ENCODE measurements at regions not wholly inside any gene's neighbourhood (a gene's known extent, or its start where the extent isn't known, plus 50 kb on each side); places are given as distances from the start of the nearest gene placed in this dataset.
A peak's percentile ranks its signal among the peaks of the same experiment; 100 is the strongest.

GRCh38 chr10:36157486-36157885 lies 515.4 kb upstream of the FZD8 start:
- H2AFZ ChIP-seq (ENCODE audit: low read depth, low read length): no peak overlapping the region
- CTCF ChIA-PET: interaction anchor here (1.3 kb wide), 1 partner anchor 544 kb away, joined by 3 read pairs; no protein-coding TSS in a partner anchor
- no peaks in the 10 kb centered on the region for H3K27me3 ChIP-seq (ENCODE audit: control insufficient read depth in 2 of 2, insufficient read depth in 2 of 2, low read length in 2 of 2)
- dilution Hi-C loops (cut with MboI; ENCODE audit: extremely low pct_ligation_motif_present, low sequenced_read_pairs) (no loop called here), intact Hi-C loops (cut with micrococcal nuclease) (no loop called here)
- no peaks in the 10 kb centered on the region for H4K20me1 ChIP-seq (replicated peaks; ENCODE audit: control insufficient read depth, extremely low read depth, insufficient read depth, low read length)
- H3K36me3 ChIP-seq (ENCODE audit: control insufficient read depth in 2 of 2, extremely low read depth in 1 of 2, insufficient read depth in 2 of 2, low read length in 2 of 2): no peaks in the 10 kb centered on the region
- no peak overlapping the region for H3K4me3 ChIP-seq (replicated peaks in 1 of 3; ENCODE audit: insufficient read depth in 1 of 3, low read depth in 1 of 3, low read length in 3 of 3)
- H3K9me1 ChIP-seq (replicated peaks; ENCODE audit: control insufficient read depth, extremely low read depth, insufficient read depth, low read length): no peaks in the 10 kb centered on the region
- no TSS peak for BruUV-seq (replicated peaks)
- FAIRE-seq: no peak
- no peaks in the 10 kb centered on the region for H3K4me1 ChIP-seq (ENCODE audit: control insufficient read depth, extremely low read depth, insufficient read depth, low read length)
- H3K9me3 ChIP-seq (replicated peaks; ENCODE audit: control insufficient read depth, insufficient read depth, low read length): no peaks in the 10 kb centered on the region
- H3K4me2 ChIP-seq (ENCODE audit: insufficient read depth, low read length): no peak overlapping the region
- no peaks in the 10 kb centered on the region for H3K79me2 ChIP-seq (ENCODE audit: control insufficient read depth, insufficient read depth, low read length)
- H3K27ac ChIP-seq (ENCODE audit: insufficient read depth, low read depth, low read length): no peak overlapping the region
- TF ChIP-seq CTCF (IDR thresholded peaks at IDR 0.05; ENCODE audit: extremely low read depth in 1 of 2, insufficient read depth in 1 of 2, low read depth in 1 of 2, low read length in 2 of 2) (no peak), POLR2A (IDR thresholded peaks at IDR 0.05; ENCODE audit: low read depth, low read length) (no peak), EZH2 (IDR thresholded peaks at IDR 0.05; ENCODE audit: borderline replicate concordance, low read depth, low read length, severe bottlenecking) (no peak)
- no peak overlapping the region for H3K9ac ChIP-seq (replicated peaks; ENCODE audit: extremely low read depth, insufficient read depth, low read length)
- POLR2A ChIA-PET: no interaction called here
- DNase-seq (ENCODE audit: low read depth, low spot score): no peak

GRCh38 chr10:36148207-36148606 lies 506.1 kb upstream of the FZD8 start:
- Histone ChIP-seq H3K27me3 (ENCODE audit: control insufficient read depth in 2 of 2, insufficient read depth in 2 of 2, low read length in 2 of 2) (no peaks in the 10 kb centered on the region), H3K9ac (replicated peaks; ENCODE audit: extremely low read depth, insufficient read depth, low read length) (no peak overlapping the region), H3K9me3 (replicated peaks; ENCODE audit: control insufficient read depth, insufficient read depth, low read length) (no peaks in the 10 kb centered on the region), H3K79me2 (ENCODE audit: control insufficient read depth, insufficient read depth, low read length) (no peaks in the 10 kb centered on the region), H3K4me1 (ENCODE audit: control insufficient read depth, extremely low read depth, insufficient read depth, low read length) (no peaks in the 10 kb centered on the region), H3K4me3 (replicated peaks in 1 of 3; ENCODE audit: insufficient read depth in 1 of 3, low read depth in 1 of 3, low read length in 3 of 3) (no peak overlapping the region), H4K20me1 (replicated peaks; ENCODE audit: control insufficient read depth, extremely low read depth, insufficient read depth, low read length) (no peaks in the 10 kb centered on the region), H3K27ac (ENCODE audit: insufficient read depth, low read depth, low read length) (no peak overlapping the region), H3K4me2 (ENCODE audit: insufficient read depth, low read length) (no peak overlapping the region), H3K36me3 (ENCODE audit: control insufficient read depth in 2 of 2, extremely low read depth in 1 of 2, insufficient read depth in 2 of 2, low read length in 2 of 2) (no peaks in the 10 kb centered on the region), H2AFZ (ENCODE audit: low read depth, low read length) (no peak overlapping the region), H3K9me1 (replicated peaks; ENCODE audit: control insufficient read depth, extremely low read depth, insufficient read depth, low read length) (no peaks in the 10 kb centered on the region)
- DNase-seq (ENCODE audit: low read depth, low spot score): no peak
- TF ChIP-seq CTCF (IDR thresholded peaks at IDR 0.05; ENCODE audit: extremely low read depth in 1 of 2, insufficient read depth in 1 of 2, low read depth in 1 of 2, low read length in 2 of 2): no peak
- TF ChIP-seq FOS (IDR thresholded peaks at IDR 0.05; ENCODE audit: borderline replicate concordance, insufficient read depth, low read length): peak; percentile 34
- ChIA-PET CTCF (no interaction called here), POLR2A (no interaction called here)
- dilution Hi-C loops (cut with MboI; ENCODE audit: extremely low pct_ligation_motif_present, low sequenced_read_pairs) (no loop called here), intact Hi-C loops (cut with micrococcal nuclease) (no loop called here)
- no peak for FAIRE-seq
- no TSS peak for BruUV-seq (replicated peaks)

Data from endothelial cell of umbilical vein (primary cell).